KMS-11 (cell line): ENCODE measurements at regions not wholly inside any gene's neighbourhood (a gene's known extent, or its start where the extent isn't known, plus 50 kb on each side); places are given as distances from the start of the nearest gene placed in this dataset.

Experiments used
- H2AFZ ChIP-seq: fragments of 200-600 bp; sonication (generic); 2 replicates; pipeline ENCODE4 v1.6.1; 2016; ENCODE audit warnings: antibody characterized with exemption, mixed run types, low read depth
- H3K27ac ChIP-seq: fragments of 200-600 bp; sonication (generic); 2 replicates; pipeline ENCODE4 v1.6.1; 2016; ENCODE audit warnings: mild to moderate bottlenecking, mixed run types
- H3K27me3 ChIP-seq: fragments of 200-600 bp; sonication (generic); 2 replicates; pipeline ENCODE4 v1.6.1; 2017; ENCODE audit warnings: mild to moderate bottlenecking, low read depth, mixed run types, moderate library complexity; ENCODE audit not compliant: insufficient read depth
- H3K36me3 ChIP-seq: fragments of 200-600 bp; sonication (generic); 2 replicates; pipeline ENCODE4 v1.6.1; 2017; ENCODE audit warnings: mild to moderate bottlenecking, mixed run types; ENCODE audit not compliant: insufficient read depth
- H3K4me1 ChIP-seq: fragments of 200-600 bp; sonication (generic); 2 replicates; pipeline ENCODE4 v1.6.1; 2016; ENCODE audit warnings: mild to moderate bottlenecking, low read depth, mixed run types; ENCODE audit not compliant: poor library complexity, severe bottlenecking
- H3K4me2 ChIP-seq: fragments of 200-600 bp; sonication (generic); 2 replicates; pipeline ENCODE4 v1.7.0; 2016; ENCODE audit warnings: mild to moderate bottlenecking, mixed run types
- H3K4me3 ChIP-seq: fragments of 200-600 bp; sonication (generic); IDR thresholded peaks from 2 replicates; pipeline ENCODE4 v1.6.1; 2017; ENCODE audit warnings: low read depth, low read length, mixed read lengths; ENCODE audit not compliant: insufficient read depth
- H3K79me2 ChIP-seq: fragments of 200-600 bp; sonication (generic); 2 replicates; pipeline ENCODE4 v1.6.1; 2016; ENCODE audit warnings: low read depth, mixed run types; ENCODE audit not compliant: insufficient read depth
- H3K9ac ChIP-seq: fragments of 200-600 bp; sonication (generic); 2 replicates; pipeline ENCODE4 v1.6.1; 2016; ENCODE audit warnings: mild to moderate bottlenecking, mixed run types
- H4K20me1 ChIP-seq: fragments of 200-600 bp; sonication (generic); 2 replicates; pipeline ENCODE4 v1.6.1; 2016; ENCODE audit warnings: mild to moderate bottlenecking, mixed run types; ENCODE audit not compliant: insufficient read depth
- CTCF ChIP-seq: fragments of 200-600 bp; sonication (generic); conservative IDR thresholded peaks from 2 replicates; pipeline ENCODE4 v1.6.1; 2017; ENCODE audit warnings: low read depth, mild to moderate bottlenecking, antibody characterized with exemption, low read length, moderate library complexity, mixed read lengths

GRCh38 chr2:10193276-10193795, 70.8 kb downstream of the RRM2 start:
- H3K4me3 ChIP-seq = no peak overlapping the region
- no peak overlapping the region for H2AFZ ChIP-seq
- H3K36me3 ChIP-seq = no peaks in the 10 kb centered on the region
- no peaks in the 10 kb centered on the region for H3K4me1 ChIP-seq
- H4K20me1 ChIP-seq = no peaks in the 10 kb centered on the region
- H3K9ac ChIP-seq = no peak overlapping the region
- TF ChIP-seq CTCF = no peak
- H3K79me2 ChIP-seq = no peaks in the 10 kb centered on the region
- no peak overlapping the region for H3K27ac ChIP-seq
- H3K27me3 ChIP-seq = no peaks in the 10 kb centered on the region
- H3K4me2 ChIP-seq = no peak overlapping the region

- H3K4me1 ChIP-seq = no peaks in the 10 kb centered on the region
- no peak overlapping the region for H3K4me3 ChIP-seq
- no peaks in the 10 kb centered on the region for H3K36me3 ChIP-seq
- H3K4me2 ChIP-seq = no peak overlapping the region
- H3K9ac ChIP-seq = no peak overlapping the region
- H3K27me3 ChIP-seq = no peaks in the 10 kb centered on the region
- H3K27ac ChIP-seq = no peak overlapping the region
- H2AFZ ChIP-seq = no peak overlapping the region
- H3K79me2 ChIP-seq = no peaks in the 10 kb centered on the region
- H4K20me1 ChIP-seq = no peaks in the 10 kb centered on the region
- TF ChIP-seq CTCF = no peak
Observed at GRCh38 chr2:10193851-10194820, 71.6 kb downstream of the RRM2 start.

GRCh38 chr2:10195278-10196109, 73.0 kb downstream of the RRM2 start:
- no peaks in the 10 kb centered on the region for H3K4me1 ChIP-seq
- H3K4me3 ChIP-seq = no peak overlapping the region
- TF ChIP-seq CTCF = no peak
- H3K9ac ChIP-seq = no peak overlapping the region
- no peak overlapping the region for H2AFZ ChIP-seq
- no peaks in the 10 kb centered on the region for H3K27me3 ChIP-seq
- H3K4me2 ChIP-seq = no peak overlapping the region
- no peaks in the 10 kb centered on the region for H4K20me1 ChIP-seq
- H3K36me3 ChIP-seq = no peaks in the 10 kb centered on the region
- H3K79me2 ChIP-seq = no peaks in the 10 kb centered on the region
- no peak overlapping the region for H3K27ac ChIP-seq

GRCh38 chr2:10196110-10196892, 73.8 kb downstream of the RRM2 start:
- H3K4me2 ChIP-seq = no peak overlapping the region
- H3K36me3 ChIP-seq = no peaks in the 10 kb centered on the region
- no peaks in the 10 kb centered on the region for H3K4me1 ChIP-seq
- H3K9ac ChIP-seq = no peak overlapping the region
- no peak overlapping the region for H3K27ac ChIP-seq
- TF ChIP-seq CTCF = no peak
- no peak overlapping the region for H2AFZ ChIP-seq
- no peaks in the 10 kb centered on the region for H4K20me1 ChIP-seq
- no peak overlapping the region for H3K4me3 ChIP-seq
- H3K27me3 ChIP-seq = no peaks in the 10 kb centered on the region
- H3K79me2 ChIP-seq = no peaks in the 10 kb centered on the region
